Ovary (tissue), 7 donors: ENCODE measurements at regions not wholly inside any gene's neighbourhood (a gene's known extent, or its start where the extent isn't known, plus 50 kb on each side); places are given as distances from the start of the nearest gene placed in this dataset.

Experiments used
- DNase-seq, 5 donors: peaks; one replicate each; pipeline ENCODE4 v3.0.0-alpha.2; 2019 to 2020
- H3K27ac ChIP-seq, 2 donors: fragments of 200-600 bp; one replicate each; pipeline versions ENCODE4 v1.5.1 to v1.8.0; 2019 to 2022
- H3K27me3 ChIP-seq: fragments of 200-600 bp; one replicate; pipeline ENCODE4 v1.8.0; 2022
- H3K36me3 ChIP-seq: fragments of 200-600 bp; sonication (generic); one replicate; pipeline ENCODE4 v1.5.1; 2019
- H3K4me1 ChIP-seq: one replicate; pipeline ENCODE4 v1.8.1; 2013; ENCODE audit warnings: mild to moderate bottlenecking, moderate library complexity; ENCODE audit not compliant: insufficient read depth
- H3K4me3 ChIP-seq: fragments of 200-600 bp; sonication (generic); one replicate; pipeline ENCODE4 v1.5.1; 2017
- H3K9me3 ChIP-seq, 2 donors: fragments of 200-600 bp in 1 of 2; sonication (generic) in 1 of 2; one replicate each; pipeline versions ENCODE4 v1.5.1 to v1.8.1; 2013 to 2019; ENCODE audit warnings: mild to moderate bottlenecking in 1 of 2, moderate library complexity in 1 of 2
- EP300 ChIP-seq: sonication (generic); formaldehyde crosslinking; IDR thresholded peaks from one replicate; pipeline ENCODE4 v1.6.1; 2017; ENCODE audit warnings: antibody characterized with exemption
- POLR2A ChIP-seq: fragments of 450-650 bp; IDR thresholded peaks from one replicate; pipeline ENCODE4 v1.6.1; 2017; ENCODE audit warnings: antibody characterized with exemption, mild to moderate bottlenecking, moderate library complexity
- WGBS, 3 donors: extraction: QIAGEN DNeasy Blood & Tissue Kit in 1 of 3; methylation state at CpG; one replicate each; pipeline versions ENCODE4 v1.1.5 to v1.1.7; 2013 to 2017; 5-methylcytosine and 5-hydroxymethylcytosine counted together
- intact Hi-C, 4 donors: fragments of 100-400 bp; cut with DNase I; formaldehyde crosslinking; loops; one replicate each; pipeline versions ENCODE4 v1.11.0 to v1.15.1; 2022 to 2023
- TF ChIP-seq, protein P1 (sequence below), 3 donors: fragments of 450-650 bp in 2 of 3; fragments of 200-600 bp in 1 of 3; IDR thresholded peaks; one replicate each; pipeline versions ENCODE4 v1.5.1 to v1.8.0; 2016 to 2022; ENCODE audit warnings: antibody characterized with exemption in 3 of 3, mild to moderate bottlenecking in 1 of 3
- donor health status: DM: no; HTN: no; CAD: no; lungs with moderate emphysema.
- donor health status: DM: no; HTN: no; CAD: no.
- donor health status: Bipolar disorder and iron deficiency.
- donor health status: DM: no; HTN: no; CAD: no.
- donor health status: DM: yes; HTN: yes; CAD: no.

DNA sequence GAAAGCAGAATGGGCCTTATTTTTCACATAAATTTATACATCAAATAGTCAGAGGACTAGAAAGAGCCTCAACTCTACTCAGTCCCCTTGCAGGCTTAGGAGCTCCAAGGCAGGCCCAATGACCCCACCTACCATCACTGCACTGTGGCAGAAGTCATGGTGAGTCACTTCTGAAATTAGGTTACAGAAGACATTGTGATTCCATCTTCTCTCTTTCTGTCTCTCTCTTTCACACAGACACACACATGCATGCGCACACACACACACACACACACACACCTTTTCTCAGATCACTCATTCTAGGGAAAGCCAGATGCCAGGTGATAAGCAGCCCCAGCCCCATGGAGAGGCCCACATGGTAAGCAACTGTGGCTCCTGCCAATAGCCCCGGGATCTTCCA, 103.8 kb downstream of the C6orf118 start:
- no peak for DNase-seq
- TF ChIP-seq POLR2A = no peak
- TF ChIP-seq, protein P1, sequence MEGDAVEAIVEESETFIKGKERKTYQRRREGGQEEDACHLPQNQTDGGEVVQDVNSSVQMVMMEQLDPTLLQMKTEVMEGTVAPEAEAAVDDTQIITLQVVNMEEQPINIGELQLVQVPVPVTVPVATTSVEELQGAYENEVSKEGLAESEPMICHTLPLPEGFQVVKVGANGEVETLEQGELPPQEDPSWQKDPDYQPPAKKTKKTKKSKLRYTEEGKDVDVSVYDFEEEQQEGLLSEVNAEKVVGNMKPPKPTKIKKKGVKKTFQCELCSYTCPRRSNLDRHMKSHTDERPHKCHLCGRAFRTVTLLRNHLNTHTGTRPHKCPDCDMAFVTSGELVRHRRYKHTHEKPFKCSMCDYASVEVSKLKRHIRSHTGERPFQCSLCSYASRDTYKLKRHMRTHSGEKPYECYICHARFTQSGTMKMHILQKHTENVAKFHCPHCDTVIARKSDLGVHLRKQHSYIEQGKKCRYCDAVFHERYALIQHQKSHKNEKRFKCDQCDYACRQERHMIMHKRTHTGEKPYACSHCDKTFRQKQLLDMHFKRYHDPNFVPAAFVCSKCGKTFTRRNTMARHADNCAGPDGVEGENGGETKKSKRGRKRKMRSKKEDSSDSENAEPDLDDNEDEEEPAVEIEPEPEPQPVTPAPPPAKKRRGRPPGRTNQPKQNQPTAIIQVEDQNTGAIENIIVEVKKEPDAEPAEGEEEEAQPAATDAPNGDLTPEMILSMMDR (IDR thresholded peaks at IDR 0.05) = no peak
- H3K27ac ChIP-seq = no peak overlapping the region
- 77 to 82% (median 82%) methylated on average over 2 of the region's 2 CpGs for WGBS, 3 donors
- H3K9me3 ChIP-seq = no peaks in the 10 kb centered on the region
- H3K4me3 ChIP-seq = no peak overlapping the region
- no peaks in the 10 kb centered on the region for H3K4me1 ChIP-seq
- no peaks in the 10 kb centered on the region for H3K36me3 ChIP-seq
- H3K27me3 ChIP-seq = no peaks in the 10 kb centered on the region
- intact Hi-C loops = no loop called here

DNA sequence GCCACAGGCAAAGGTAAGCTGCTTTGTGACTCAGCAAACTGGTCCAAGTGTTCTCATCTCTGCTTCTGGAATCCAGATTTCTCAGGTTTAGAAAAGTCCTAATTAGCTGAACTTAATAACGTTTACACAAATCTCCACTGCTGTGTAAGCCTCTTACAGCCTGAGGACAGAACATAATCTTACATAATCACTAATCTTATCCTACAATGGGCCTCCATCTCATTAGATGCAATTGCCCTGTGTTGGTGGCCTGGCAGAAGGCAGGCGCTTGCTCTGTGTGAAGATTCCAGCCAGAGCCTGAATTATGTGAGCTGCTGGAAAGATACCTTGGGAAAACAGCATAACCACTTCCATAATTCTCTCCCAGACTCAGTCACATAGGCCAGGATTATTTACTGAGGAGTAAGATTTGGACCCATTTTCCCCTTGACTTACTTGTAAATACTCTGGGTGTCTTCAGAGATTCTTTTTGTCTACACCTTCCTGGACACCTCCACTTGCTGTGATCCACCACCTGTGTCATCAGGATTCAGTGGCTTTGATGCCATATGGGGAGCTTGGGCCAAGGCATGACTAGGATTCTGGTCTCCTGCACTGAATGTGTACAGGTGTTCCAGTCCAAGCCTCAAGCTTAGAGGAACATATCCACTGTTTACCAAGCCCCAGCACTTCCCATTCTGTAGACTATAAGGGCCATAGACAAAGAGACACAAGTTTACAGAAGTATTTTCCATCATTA, 104.4 kb downstream of the C6orf118 start:
- WGBS, 3 donors = 48 to 68% (median 61%) methylated on average over 2 of the region's 2 CpGs
- Histone ChIP-seq H3K36me3 (no peaks in the 10 kb centered on the region), H3K27me3 (no peaks in the 10 kb centered on the region), H3K27ac (no peak overlapping the region), H3K4me1 (no peaks in the 10 kb centered on the region), H3K4me3 (no peak overlapping the region), H3K9me3 (no peaks in the 10 kb centered on the region)
- no peak for DNase-seq
- intact Hi-C loops = no loop called here
- TF ChIP-seq POLR2A = no peak
- no peak for TF ChIP-seq EP300
- TF ChIP-seq, protein P1 (IDR thresholded peaks at IDR 0.05) = no peak

DNA sequence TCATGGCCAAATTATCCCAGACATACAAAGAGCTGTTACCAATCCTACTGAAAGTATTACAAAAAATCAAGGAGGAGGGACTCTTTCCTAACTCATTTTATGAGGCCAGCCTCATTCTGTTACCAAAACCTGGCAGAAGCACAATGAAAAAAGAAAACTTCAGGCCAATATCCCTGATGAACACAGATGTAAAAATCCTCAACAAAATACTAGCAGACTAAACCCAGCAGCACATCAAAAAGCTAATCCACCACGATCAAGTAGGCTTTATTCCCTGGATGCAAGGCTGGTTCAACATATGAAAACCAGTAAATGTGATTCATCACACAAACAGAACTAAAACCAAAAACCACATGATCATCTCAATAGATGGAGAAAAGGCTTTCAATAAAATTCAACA, 109.2 kb downstream of the C6orf118 start:
- no peaks in the 10 kb centered on the region for H3K4me1 ChIP-seq
- WGBS, 3 donors = 69 to 80% (median 74%) methylated on average over 1 of the region's 1 CpG
- intact Hi-C loops = no loop called here
- H3K27me3 ChIP-seq = no peaks in the 10 kb centered on the region
- TF ChIP-seq EP300 (no peak), POLR2A (no peak)
- TF ChIP-seq, protein P1 (IDR thresholded peaks at IDR 0.05) = no peak
- H3K9me3 ChIP-seq = peaks cover 0 to 3% of the 10 kb centered on the region in 2 donors
- H3K36me3 ChIP-seq = no peaks in the 10 kb centered on the region
- H3K4me3 ChIP-seq = no peak overlapping the region
- DNase-seq = no peak
- H3K27ac ChIP-seq = no peak overlapping the region

DNA sequence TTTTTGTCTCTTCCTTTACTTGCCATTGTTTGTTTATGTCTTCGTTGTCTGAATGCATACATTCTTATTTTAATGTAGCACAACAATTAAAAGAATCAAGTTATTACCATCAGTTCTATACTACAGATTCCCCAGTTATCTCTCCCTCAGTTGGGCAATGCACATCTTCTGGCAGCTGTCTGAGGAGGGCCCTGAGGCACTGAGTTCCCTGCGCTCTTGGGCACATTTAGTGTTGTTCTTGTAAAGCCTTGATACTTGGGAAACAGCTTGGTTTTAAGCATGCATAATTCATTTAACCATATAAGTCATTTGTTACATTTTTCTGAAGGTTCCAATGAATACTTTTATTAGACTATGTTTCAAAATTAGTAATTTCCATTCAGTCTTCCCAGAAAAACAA, 117.9 kb downstream of the C6orf118 start:
- TF ChIP-seq EP300 (no peak), POLR2A (no peak)
- TF ChIP-seq, protein P1 (IDR thresholded peaks at IDR 0.05) = no peak
- Histone ChIP-seq H3K36me3 (no peaks in the 10 kb centered on the region), H3K27me3 (no peaks in the 10 kb centered on the region), H3K27ac (no peak overlapping the region), H3K4me1 (no peaks in the 10 kb centered on the region), H3K4me3 (no peak overlapping the region), H3K9me3 (peaks cover 0 to 3% of the 10 kb centered on the region in 2 donors)
- DNase-seq = no peak
- 83 to 91% (median 87%) methylated on average over 2 of the region's 2 CpGs for WGBS, 3 donors
- intact Hi-C loops = no loop called here
